ENCODE measurements at regions not wholly inside any gene's neighbourhood (a gene's known extent, or its start where the extent isn't known, plus 50 kb on each side); places are given as distances from the start of the nearest gene placed in this dataset.

- TF ChIP-seq CTCF (IDR thresholded peaks at IDR 0.05) (no peak), POLR2A (IDR thresholded peaks at IDR 0.05; ENCODE audit: low read depth) (no peak)
These were observed 176.6 kb downstream of the EN1 start for GRCh38 chr2:118670838-118671237.

All from esophagus muscularis mucosa (tissue), 3 donors.